Dedifferentiated amniotic fluid mesenchymal stem cell (primary cell): ENCODE measurements at regions not wholly inside any gene's neighbourhood (a gene's known extent, or its start where the extent isn't known, plus 50 kb on each side); places are given as distances from the start of the nearest gene placed in this dataset.

ENCODE experiments used
- DNase-seq: peaks from one replicate; pipeline ENCODE4 v3.0.0-alpha.2; 2016; ENCODE audit errors: extremely low spot score

DNA sequence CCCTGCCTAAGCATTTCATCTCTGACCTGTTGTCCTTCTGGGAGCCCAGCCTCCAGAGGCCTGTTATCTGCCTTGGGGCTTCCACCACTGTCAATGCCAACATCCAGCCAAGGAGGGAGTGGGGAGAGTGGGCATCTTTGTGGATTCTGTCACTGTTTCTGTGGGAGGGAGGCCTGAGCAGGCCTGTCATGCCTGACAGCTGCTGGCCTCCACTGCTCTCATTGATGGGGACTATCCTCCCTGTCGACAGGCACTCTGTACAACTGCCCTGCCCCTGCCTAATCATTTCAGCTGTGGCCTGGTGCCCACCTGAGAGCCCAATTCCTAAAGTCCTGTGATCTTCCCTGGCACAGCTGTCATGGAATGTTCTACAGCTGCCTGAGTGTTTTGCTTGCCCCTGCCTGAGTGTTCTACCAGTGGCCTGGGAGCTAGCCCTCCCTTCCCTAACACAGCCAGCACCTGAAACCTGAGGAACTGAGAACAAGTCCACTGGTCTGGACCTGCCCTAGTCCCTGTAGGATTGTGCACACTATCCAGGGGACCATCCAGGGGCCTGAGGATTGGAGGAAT, 145.3 kb downstream of the FAM83B start:
- DNase-seq: no peak

DNA sequence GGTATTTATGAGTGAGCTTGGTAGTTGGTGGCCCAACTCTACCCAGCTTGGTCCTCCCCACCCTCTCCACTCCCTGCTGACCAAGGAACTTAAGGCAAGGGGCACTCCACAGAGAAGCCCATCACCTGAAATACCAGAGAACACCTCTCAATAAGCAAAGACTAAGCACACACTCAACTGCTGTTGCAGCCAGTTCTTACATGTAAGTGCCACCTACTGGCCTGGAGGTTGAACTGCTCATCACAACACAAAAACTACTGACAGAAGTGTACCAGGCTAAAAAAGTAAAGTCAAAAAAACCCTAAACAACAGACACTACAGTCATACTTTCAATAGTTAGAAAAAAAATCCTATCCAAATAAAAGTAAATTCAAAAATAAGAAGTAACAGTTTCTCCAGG, 146.2 kb downstream of the FAM83B start:
- no peak for DNase-seq

DNA sequence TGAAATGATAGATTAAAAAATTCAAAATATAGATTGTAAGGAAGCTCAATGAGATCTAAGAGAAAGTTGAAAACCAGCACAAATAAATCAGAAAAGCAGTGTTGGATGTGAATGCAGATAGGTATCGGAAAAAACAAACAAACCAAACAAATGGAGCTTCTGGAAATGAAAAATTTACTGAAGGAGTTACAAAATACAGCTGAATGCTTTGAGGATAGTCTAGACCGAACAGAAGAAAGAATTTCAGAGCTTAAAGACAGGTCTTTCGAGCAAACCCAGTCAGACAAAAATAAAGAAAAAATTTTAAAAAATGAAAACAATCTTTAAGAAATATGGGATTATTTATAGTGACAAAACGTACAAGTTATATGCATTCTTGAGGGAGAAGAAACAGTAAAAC, 146.7 kb downstream of the FAM83B start:
- no peak for DNase-seq

DNA sequence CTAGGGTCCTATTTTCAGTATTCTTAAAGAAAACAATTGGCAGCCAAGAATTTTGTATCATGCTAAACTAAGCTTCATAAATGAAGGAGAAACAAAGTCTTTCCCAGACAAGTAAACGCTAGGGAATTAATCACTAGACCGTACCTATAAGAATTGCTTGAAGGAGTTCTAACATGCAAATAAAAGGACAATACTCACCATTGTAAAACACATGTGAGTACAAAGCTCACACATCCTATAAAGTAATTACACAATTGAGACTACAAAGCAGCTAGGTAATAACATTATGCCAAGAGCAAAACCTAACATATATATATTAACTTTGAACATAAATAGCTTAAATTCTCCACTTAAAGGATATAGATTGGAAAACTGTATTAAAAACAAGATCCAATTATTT, 147.4 kb downstream of the FAM83B start:
- DNase-seq: no peak

DNA sequence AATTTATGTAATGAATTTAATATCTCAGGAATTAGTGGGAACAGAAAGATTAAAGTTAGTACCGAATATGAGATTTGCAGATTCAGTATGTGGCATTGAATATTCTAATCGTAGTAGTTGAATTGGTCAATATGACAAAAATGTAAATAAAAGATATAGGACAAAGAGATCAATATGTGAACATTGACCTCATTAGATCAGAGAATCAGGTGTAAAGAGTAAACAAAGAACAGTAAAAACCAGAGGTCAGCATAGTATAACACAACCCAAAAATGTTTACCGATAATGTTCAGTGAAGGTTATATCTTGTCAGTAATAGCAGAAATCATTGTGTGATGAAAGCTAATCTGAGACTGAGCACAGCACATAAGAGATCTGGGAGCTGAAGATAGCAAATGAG, 152.0 kb downstream of the FAM83B start:
- no peak for DNase-seq

DNA sequence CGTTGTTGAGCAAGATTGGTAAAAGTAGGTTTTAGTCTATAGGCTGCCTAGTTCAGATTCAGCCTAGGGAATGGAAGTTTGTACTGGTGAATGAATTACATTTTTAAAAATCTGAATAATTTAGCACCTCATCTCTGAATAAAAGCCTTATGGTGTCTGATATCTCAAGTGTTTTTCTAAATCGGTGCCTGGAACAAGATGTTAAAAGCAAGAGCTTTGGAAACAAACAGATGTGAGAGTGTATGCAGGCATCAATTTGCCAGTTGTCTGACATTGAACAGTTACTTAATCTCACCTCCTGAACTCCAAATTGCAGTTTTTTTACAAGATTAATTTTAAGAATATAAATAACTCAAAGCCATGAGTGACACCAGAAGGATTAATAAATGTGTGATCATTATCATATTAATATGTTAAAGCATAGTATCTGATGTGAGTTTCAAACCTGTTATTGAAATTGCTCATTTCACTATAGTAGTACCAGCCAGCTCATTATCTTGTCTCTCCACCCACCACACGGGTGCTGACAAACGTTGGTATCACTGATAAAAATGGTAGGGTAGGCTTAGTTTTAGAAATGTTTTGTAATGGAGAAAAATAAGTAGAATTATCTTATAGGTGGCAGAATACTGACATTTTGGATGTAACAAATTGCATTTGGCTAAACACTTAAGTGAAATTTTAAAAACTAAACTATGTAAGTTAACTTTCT, 157.3 kb downstream of the FAM83B start:
- DNase-seq: no peak

DNA sequence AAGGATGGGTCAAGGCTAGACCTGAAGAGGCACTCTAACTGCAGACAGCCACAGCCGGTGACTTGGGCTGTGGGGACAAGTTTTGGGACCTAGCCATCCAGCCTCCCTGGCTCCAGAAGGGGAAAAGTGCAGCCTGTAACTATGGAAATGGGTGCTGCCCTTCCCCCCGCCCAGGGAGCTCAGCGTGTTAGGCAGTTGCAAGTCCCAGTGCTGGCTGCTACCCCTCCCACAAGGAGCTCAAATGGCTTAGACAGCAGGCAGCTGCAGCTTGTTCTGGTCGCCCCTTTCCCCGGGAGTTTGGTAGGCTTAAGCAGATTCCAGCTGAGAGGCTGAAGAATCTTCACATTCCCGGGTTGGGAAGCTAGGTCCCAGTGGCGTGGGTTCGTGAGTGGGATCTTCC, 162.6 kb downstream of the FAM83B start:
- no peak for DNase-seq

DNA sequence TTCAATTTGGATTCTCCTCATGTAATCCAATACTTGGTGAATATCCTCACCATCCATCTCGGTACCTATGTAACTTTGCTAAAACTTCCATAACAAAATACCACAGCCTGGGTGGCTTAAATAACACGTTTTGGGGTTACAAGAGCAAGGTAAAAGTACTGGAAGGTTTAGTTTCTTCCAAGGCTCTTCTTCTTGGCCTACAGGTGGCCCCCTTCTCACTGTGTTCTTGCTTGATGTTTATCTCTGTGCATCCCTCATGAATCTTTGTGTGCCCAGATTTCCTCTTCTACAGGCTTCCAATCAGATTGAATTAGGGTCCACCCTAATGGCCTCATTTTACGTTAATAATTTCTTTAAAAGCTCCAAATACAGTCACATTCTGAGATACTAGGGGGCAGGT, 163.3 kb upstream of the HCRTR2 start:
- DNase-seq: no peak

DNA sequence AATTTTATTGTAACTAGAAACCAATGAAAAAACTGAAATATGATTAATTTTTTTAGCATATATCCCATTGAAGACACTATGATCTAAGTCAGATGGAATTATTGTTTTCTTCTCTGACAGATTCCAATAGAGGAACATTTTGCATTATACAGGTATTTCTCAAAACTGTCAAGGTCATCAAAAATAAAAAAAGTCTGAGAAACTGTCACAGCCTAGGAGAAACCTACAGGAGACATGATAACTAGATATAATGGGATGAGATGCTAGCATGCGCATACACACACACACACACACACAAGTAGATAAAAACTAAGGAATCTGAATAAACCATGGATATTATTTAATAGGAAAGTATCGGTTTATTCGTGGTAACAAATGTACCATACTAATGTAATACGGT, 161.9 kb upstream of the HCRTR2 start:
- DNase-seq: no peak

DNA sequence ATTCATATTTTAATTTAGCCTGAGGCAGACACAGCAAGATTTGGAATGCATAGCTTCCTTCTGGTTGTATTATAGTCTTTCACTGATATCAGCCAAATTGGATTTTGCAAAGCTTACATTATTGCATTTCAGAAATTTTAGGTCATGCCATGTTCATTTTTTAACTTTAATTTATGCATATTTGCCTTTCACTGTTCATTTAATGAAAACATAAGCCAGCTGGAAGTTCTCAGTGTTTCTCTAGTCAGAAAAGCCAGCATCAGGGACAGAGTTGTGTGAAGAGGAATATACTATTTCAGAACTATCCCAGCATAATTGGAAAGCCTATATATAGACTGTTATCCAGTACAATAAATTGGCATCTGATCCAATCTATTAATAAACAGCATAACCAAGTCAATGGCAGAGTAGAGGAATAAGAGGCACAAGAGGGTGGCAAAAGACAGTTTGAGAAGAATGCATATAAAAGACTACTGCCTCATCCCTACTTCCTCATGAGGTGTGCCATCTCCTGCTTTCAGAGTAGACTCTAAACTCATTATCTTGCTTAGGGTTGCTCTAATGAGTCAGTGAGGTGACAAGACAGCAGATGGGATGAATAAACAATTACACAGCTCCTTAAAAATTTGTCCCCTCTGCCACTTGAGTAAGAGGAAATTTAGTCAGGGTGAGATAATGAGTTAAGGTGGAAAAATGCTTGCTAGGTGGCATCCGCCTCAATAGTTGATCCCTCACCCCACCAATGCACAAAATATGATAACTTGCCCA, 159.8 kb upstream of the HCRTR2 start:
- peak; percentile 87 for DNase-seq

DNA sequence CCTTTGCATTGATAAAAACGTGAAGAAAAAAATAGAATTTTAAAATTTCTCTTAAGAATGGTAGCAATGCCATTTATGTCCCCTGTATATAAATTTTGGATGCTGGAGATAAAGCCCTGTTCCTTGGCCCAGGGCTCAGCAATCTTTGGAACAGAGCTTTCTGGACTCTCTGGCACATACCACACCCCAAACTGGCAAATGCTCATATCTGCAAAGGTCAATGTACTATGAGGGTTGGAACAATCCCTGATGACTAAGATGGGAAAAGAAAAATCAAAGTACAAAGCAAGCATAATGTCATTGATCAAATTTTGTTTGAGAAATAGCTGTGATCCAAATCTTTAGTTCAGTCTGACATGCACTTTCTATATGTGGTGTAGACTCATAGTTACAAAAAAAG, 158.1 kb upstream of the HCRTR2 start:
- no peak for DNase-seq

DNA sequence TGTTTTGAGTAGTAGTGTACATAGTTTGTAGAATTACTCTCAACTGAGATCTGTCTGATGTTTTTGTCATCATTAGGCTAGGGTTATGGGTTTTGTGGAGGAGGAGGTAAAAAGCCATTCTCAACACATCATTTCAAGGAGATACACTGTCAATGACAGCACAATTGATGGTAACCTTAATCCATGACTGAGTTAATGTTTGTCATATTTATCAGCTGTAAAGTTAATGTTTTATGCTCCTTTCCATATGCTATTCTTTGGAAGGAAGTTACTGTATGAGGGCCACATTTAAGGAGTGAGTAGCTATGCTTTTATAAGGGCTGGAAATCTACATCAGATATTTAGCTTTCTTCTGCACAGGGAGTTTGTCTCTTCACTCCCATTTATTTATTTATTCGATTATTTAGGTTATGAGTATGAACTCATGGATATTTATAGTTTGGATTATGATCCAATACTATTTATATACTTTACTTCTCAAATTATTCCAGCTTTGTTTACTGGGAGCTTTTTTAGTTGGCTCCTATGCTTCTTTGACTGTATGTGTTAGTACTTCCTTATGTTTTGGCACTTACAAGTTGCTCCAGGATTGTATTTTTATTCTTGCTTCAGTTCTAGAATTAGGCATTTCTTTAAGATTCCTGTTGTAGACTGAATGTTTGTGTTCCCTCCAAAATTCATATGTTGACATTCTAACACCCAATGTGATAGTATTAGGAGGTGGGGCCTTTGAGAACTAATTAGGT, 156.6 kb upstream of the HCRTR2 start:
- no peak for DNase-seq

DNA sequence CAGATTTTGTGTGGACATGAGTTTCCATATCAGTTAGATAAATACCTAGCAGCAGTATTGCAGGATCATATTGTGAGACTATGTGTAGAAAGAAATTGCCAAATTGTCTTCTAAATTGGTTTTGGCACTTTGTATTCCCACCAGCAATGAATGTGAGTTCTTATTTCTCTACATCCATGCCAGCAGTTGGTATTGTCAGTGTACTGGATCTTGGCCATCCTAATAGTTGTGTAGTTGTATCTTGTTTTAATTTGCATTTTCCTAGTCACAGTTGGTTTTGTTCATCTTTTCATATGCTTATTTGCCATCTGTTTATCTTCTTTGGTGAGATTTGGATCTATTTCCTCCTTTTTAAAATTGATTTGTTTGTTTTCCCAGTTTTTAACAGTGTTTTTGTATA, 154.7 kb upstream of the HCRTR2 start:
- DNase-seq: no peak

DNA sequence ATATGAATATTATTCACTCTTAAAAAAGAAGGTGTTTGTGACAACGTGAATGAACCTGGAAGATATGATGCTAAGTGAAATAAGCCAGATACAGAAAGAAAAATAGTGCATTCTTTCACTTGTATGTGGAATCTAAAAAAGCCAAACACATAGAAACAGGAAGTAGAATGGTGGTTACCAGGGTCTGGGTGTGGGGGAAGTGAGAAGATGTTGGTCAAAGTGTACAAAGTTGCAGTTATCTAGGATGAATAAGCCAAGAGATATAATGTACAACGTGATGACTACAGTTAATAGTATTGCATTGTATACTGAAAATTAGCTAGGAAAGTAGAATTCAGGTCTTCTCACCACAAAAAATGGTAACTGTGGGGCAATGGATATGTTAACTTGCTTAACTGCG, 151.1 kb upstream of the HCRTR2 start:
- DNase-seq: no peak

DNA sequence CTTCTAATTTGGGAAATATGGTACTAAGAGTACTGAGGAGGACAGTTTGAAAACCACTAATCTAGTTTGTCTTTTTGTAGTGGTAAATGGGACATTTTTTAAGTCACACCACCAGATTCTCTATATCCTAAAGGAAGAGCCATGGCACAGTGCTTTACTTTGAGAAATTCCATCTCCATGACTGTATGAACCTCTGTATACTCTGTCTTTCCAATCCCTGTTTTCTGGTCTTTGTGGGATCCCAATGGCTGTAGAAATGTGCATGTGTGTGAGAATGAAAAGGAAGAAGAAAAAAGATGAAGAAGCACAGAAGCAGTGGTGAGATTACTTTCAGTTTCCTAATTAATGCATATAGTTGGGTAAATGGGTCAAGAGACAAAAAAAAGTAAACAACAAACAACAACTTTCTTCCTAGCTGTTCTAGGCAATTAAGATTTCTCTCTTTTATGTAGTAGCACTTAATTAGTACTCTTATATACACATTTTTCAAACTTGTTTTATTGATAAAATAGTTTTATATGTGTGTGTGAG, 141.2 kb upstream of the HCRTR2 start:
- no peak for DNase-seq

DNA sequence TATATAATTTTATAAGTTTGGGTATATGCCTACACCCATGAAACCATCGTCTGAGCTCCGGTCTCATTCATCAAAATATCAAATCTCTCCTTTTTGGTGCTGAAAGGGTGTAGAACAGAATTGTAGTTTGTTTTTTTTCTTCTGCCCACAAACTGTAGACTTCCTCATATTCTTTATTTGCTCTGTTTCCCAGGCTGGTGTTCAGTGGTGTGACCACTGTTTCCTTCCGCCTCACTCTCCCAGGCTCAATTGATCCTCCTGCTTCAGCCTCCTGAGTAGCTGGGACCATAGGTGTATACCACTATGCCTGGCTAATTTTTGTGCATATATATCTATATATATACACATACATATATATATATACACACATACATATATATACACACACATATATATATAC, 139.6 kb upstream of the HCRTR2 start:
- DNase-seq: no peak

DNA sequence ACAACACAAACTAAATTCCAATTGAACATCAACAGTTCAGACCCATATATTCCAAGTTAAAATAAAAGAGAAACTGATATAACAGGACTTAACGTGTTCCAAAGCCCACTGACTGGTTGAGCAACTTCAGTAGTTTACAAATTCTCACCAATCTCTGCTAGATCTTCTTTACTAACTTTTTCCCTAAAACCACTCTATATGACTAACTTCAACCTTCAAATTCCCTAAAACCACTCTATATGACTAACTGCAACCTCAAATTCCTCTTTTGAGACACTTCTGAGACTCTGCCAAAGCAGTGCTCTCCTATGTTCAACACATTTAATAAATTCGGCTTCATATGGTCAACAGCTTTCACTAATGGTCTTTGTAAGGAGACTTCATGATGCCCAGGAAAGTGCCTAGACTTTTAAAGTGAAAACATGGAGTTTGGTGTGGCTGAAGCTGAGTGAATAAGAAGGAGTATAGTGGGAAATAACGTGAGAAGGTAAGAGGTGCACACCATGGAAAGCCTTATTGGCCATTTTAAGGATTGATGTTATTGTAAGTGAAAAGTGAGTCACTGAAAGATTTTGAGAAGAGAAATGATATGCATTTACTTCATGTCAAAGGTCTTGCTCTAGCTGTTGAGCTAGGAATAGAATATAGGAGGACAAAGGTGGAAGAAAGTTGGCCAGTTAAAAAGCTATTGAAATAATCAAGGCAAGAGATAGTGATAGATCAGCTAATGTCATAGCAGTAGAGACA, 134.0 kb upstream of the HCRTR2 start:
- peak; percentile 68 for DNase-seq

DNA sequence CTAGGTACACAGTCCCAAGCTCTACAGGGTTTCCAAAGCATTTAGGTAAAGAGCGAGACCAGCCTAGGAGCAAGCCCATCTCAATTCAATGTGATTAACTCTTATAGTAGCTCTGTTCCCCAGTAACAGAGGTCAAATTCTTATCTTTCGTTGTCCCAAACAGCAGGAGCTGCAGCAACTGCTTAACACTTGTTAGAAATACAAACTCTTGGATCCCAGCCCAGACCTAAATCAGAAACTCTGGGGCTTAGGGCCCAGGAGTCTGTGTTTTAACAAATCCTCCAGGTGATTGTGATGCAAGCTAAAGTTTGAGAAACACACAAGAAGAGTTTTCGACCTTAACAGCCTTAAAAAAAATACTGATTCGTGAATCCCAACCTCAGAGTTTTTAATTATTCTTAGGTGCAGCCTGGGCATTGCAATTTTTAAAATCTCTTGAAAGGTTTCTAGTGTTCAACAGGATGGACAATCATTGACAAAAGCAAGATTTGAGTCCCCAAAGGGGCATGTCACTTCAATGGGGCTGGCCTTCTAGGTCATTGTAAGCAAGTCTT, 127.4 kb upstream of the HCRTR2 start:
- DNase-seq: no peak

DNA sequence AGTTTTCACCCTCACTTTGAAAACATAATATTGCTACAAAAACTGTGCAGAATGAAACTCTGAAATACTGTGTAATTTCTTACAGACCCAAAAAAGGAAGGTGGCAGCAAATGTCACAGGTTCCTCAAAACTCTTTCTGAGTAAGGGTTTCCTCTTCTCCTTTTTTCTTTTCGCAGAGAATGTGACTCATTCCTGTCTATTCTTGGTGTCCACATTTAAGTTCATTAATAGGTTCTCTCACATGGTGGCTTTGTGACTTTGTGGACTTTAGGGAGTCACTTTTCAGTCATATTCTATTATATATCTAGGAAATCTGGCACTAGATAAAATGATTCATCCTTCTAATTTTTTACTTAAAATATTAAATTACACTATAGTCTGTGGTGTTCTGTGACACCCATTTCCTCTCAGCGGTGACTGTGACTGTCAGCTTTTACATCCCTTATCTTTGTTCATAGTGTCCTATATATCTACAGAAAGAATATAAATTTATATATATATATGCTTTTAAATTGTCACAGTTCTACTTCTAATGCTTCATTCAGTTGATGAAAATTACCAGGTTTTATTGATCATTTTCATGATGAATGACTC, 126.8 kb upstream of the HCRTR2 start:
- no peak for DNase-seq

DNA sequence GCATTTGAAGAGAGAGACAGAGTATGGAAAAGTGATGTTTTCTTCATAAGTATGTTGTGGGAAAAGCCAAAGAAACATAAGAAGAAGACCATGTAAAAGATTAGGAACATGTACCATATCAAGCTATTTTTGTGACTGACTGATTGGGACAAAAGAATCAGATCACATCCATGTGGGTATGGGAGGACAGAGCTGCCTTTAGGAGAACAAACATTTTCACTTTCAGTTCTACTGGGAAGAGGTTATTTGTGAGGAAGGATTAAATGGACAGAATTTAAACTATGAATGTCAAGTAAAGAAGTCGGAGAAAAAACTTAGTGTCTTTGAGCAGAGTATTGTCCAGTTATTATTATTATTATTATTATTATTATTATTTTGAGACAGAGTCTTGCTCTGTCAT, 124.4 kb upstream of the HCRTR2 start:
- DNase-seq: no peak

DNA sequence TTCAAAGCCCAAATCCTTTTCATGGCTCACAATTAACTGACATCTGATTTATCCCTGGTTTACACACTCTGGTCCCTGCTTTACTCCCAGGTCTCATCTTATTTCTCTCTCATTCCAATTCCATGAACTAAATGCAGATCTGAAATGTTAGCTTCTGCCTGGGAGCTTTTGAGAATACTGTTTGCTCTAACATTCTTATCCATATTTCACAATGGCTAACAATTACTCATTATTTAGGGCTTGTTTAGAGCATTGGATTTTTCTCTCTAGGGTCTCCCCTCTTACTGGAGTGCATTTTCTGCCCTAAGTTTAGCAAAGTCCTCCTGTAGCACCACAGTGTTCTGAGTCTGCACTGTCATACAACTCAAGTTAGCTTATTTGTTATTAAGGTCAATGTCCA, 121.5 kb upstream of the HCRTR2 start:
- DNase-seq: no peak
